ENCODE measurements at regions not wholly inside any gene's neighbourhood (a gene's known extent, or its start where the extent isn't known, plus 50 kb on each side); places are given as distances from the start of the nearest gene placed in this dataset.

GRCh38 chr13:84460989-84461388 is 578.7 kb upstream of the SLITRK1 start:
- no peak for TF ChIP-seq PAX5 (IDR thresholded peaks at IDR 0.05; ENCODE audit: insufficient read depth, low read length, severe bottlenecking)
- no peak for TF ChIP-seq POLR2AphosphoS5 (IDR thresholded peaks at IDR 0.05; ENCODE audit: low read depth, low read length)
- TF ChIP-seq POLR2A (IDR thresholded peaks at IDR 0.05; ENCODE audit: low read depth, low read length), result no peak

All from GM12891 (cell line).